ENCODE measurements at regions not wholly inside any gene's neighbourhood (a gene's known extent, or its start where the extent isn't known, plus 50 kb on each side); places are given as distances from the start of the nearest gene placed in this dataset.

DNA sequence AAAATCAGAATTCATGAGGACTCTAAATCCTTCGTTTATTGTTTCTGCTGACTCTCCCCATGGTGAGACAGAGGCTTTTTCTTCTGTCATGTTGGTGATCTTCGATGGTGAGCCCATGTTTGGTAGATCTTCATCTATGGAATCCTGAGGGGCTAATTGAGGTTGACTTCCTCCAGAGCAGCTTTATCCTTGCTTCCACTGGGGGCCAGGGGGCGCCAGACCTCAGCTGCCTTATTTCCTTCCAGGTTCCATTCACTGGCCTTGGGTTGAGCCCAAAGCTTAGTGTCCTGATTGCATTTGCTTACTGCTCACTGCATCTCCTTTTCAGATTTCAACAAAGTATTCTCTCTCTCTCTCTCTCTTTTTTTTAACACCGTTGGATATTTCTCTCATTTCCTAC is 80.7 kb downstream of the GCC1 start:
- DNase-seq (ENCODE audit: extremely low read depth, low read depth), result no peak
- peak; percentile 64 for TF ChIP-seq CTCF (IDR thresholded peaks at IDR 0.05; ENCODE audit: low read depth, low read length, missing control alignments)
- no peak overlapping the region for H3K4me3 ChIP-seq (replicated peaks; ENCODE audit: low read depth, low read length)

DNA sequence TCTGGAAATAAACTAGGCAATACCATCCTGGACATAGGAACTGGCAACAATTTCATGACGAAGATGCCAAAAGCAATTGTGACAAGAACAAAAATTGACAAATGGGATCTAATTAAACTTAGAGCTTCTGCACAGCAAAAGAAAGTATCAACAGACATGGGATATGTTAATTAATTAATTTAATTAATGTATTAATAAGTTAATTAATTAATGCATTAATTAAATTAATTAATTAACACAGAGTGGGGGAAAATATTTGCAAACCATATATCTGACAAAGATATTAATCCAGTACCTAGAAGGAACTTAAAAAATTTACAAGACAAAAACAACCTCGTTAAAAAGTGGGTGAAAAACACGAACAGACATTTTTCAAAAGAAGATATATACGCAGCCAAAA is 83.6 kb downstream of the GCC1 start:
- no peak overlapping the region for H3K4me3 ChIP-seq (replicated peaks; ENCODE audit: low read depth, low read length)
- no peak for TF ChIP-seq CTCF (IDR thresholded peaks at IDR 0.05; ENCODE audit: low read depth, low read length, missing control alignments)
- DNase-seq (ENCODE audit: extremely low read depth, low read depth), result no peak

DNA sequence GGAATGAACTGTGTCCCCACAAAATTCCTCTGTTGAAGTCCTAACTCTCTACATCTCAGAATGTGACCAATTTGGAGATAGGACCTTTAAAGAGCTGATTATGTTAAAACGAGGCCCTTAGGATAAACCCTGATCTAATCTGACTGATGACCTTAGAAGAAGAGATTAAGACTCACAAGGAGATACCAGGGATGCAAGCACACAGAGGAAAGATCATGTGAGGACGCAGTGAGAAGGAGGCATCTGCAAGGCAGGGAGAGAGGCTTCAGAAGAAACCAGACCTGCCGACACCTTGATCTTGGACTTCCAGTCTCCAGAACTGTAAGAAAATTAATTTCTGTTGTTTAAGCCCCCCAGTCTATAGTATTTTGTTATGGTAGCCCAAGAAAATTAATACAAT is 94.9 kb upstream of the ZNF800 start:
- TF ChIP-seq CTCF (IDR thresholded peaks at IDR 0.05; ENCODE audit: low read depth, low read length, missing control alignments), result no peak
- DNase-seq (ENCODE audit: extremely low read depth, low read depth), result no peak
- H3K4me3 ChIP-seq (replicated peaks; ENCODE audit: low read depth, low read length), result no peak overlapping the region

DNA sequence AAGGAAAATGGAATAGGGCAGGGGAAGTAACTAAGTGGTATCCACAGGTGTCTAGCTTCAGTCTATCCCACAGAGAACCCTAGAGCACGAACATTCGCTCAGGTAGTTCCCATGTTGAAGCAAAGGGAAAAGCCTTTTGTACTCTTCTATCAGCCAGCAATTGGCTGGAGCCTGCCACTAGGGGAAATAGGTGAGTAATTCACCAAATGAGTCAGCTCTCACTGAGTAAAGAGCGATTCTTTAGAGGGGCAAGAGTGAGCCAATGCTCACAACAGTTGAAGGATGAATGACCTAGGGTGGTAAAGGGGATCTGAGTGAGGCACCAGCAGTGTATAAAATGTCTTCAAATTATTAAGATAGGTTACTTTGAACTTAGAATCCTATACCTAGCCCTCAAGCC is 94.1 kb upstream of the ZNF800 start:
- no peak for DNase-seq (ENCODE audit: extremely low read depth, low read depth)
- H3K4me3 ChIP-seq (replicated peaks; ENCODE audit: low read depth, low read length), result no peak overlapping the region
- TF ChIP-seq CTCF (IDR thresholded peaks at IDR 0.05; ENCODE audit: low read depth, low read length, missing control alignments), result no peak

DNA sequence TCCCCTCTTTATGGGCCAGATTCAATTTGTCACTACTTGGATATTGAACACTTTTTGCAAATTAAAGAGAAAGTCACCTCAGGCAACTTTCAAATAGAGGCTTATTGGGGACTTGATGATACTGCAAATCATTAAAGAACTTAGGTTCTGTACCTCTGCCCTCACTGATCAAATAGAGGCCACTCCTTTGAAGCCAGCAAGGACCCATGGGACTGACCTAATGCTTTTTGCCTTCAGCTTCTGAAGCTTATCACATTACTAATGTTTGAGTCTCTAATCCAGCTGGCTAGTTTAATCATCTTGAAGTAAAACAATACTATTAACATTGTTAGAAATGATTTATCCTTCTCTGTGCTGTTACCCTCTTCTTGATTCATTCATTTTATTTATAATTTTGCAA is 93.0 kb upstream of the ZNF800 start:
- TF ChIP-seq CTCF (IDR thresholded peaks at IDR 0.05; ENCODE audit: low read depth, low read length, missing control alignments), result no peak
- no peak for DNase-seq (ENCODE audit: extremely low read depth, low read depth)
- H3K4me3 ChIP-seq (replicated peaks; ENCODE audit: low read depth, low read length), result no peak overlapping the region

- H3K4me3 ChIP-seq (replicated peaks; ENCODE audit: low read depth, low read length), result no peak overlapping the region
- DNase-seq (ENCODE audit: extremely low read depth, low read depth), result no peak
- TF ChIP-seq CTCF (IDR thresholded peaks at IDR 0.05; ENCODE audit: low read depth, low read length, missing control alignments), result no peak
Measured at GRCh38 chr7:127484954-127485353, 92.4 kb upstream of the ZNF800 start.

- no peak overlapping the region for H3K4me3 ChIP-seq (replicated peaks; ENCODE audit: low read depth, low read length)
- DNase-seq (ENCODE audit: extremely low read depth, low read depth), result no peak
- no peak for TF ChIP-seq CTCF (IDR thresholded peaks at IDR 0.05; ENCODE audit: low read depth, low read length, missing control alignments)
Measured at GRCh38 chr7:127478461-127478860, 86.0 kb upstream of the ZNF800 start.

All from HFF-Myc (cell line).